HCT116 (cell line): ENCODE measurements at regions not wholly inside any gene's neighbourhood (a gene's known extent, or its start where the extent isn't known, plus 50 kb on each side); places are given as distances from the start of the nearest gene placed in this dataset.

Experiments used
- CTCF ChIP-seq, 3 experiments: fragments of 200-600 bp in 1 of 3; sonication (generic) in 1 of 3; IDR thresholded peaks in 2 of 3; conservative IDR thresholded peaks in 1 of 3; 2 replicates each; pipeline ENCODE4 v1.5.1; 2012 to 2017; ENCODE audit warnings: low read depth in 2 of 3, low read length in 2 of 3, antibody characterized with exemption in 1 of 3, borderline replicate concordance in 1 of 3, control low read depth in 1 of 3, mild to moderate bottlenecking in 1 of 3, mixed read lengths in 1 of 3, mixed run types in 1 of 3, moderate library complexity in 1 of 3; ENCODE audit not compliant: insufficient read depth in 1 of 3
- ELF1 ChIP-seq: IDR thresholded peaks from 2 replicates; pipeline ENCODE4 v1.6.1; 2012; ENCODE audit warnings: low read depth, borderline replicate concordance
- EZH2 ChIP-seq: fragments of 200-600 bp; sonication (generic); IDR thresholded peaks from 2 replicates; pipeline ENCODE4 v1.6.1; 2017; ENCODE audit warnings: antibody characterized with exemption, mixed run types
- EZH2phosphoT487 ChIP-seq: fragments of 200-600 bp; IDR thresholded peaks from 2 replicates; pipeline ENCODE4 v1.6.1; 2018; ENCODE audit warnings: antibody characterized with exemption, borderline replicate concordance
- MAX ChIP-seq: IDR thresholded peaks from 2 replicates; pipeline ENCODE4 v1.6.1; 2012
- POLR2A ChIP-seq: IDR thresholded peaks from 2 replicates; pipeline ENCODE4 v1.7.0; 2011; ENCODE audit warnings: borderline replicate concordance; ENCODE audit not compliant: insufficient read depth, insufficient read length; ENCODE audit errors: extremely low read depth
- RAD21 ChIP-seq: IDR thresholded peaks from 2 replicates; pipeline ENCODE4 v1.6.1; 2012; ENCODE audit warnings: low read depth, mild to moderate bottlenecking
- REST ChIP-seq: IDR thresholded peaks from 2 replicates; pipeline ENCODE4 v1.6.1; 2012; ENCODE audit warnings: low read depth
- SIN3A ChIP-seq: IDR thresholded peaks from 2 replicates; pipeline ENCODE4 v1.6.1; 2012; ENCODE audit warnings: low read depth
- SP1 ChIP-seq: IDR thresholded peaks from 2 replicates; pipeline ENCODE4 v1.6.1; 2012; ENCODE audit warnings: low read depth
- YY1 ChIP-seq: IDR thresholded peaks from 2 replicates; pipeline ENCODE4 v1.6.1; 2011; ENCODE audit warnings: low read length, low read depth, moderate library complexity, mild to moderate bottlenecking; ENCODE audit not compliant: insufficient replicate concordance; ENCODE audit errors: extremely low read depth
- ZNF274 ChIP-seq: fragments of 200-500 bp; sonication (Bioruptor generic); IDR thresholded peaks from 2 replicates; pipeline ENCODE4 v1.6.1; 2014; ENCODE audit warnings: mild to moderate bottlenecking, low read depth, low read length, inconsistent platforms

GRCh38 chr4:153094435-153094834 lies 109.8 kb upstream of the TRIM2 start:
- TF ChIP-seq CTCF (IDR thresholded peaks at IDR 0.05 in 2 of 3, conservative IDR thresholded peaks at IDR 0.05 in 1 of 3; ENCODE audit: borderline replicate concordance in 1 of 3, insufficient read depth in 1 of 3, low read depth in 2 of 3, low read length in 2 of 3) (no peak), RAD21 (no peak), YY1 (no peak), EZH2 (no peak), POLR2A (no peak), ZNF274 (no peak), SP1 (no peak), MAX (no peak), SIN3A (no peak), EZH2phosphoT487 (no peak), REST (no peak), ELF1 (no peak)
